ENCODE measurements at regions not wholly inside any gene's neighbourhood (a gene's known extent, or its start where the extent isn't known, plus 50 kb on each side); places are given as distances from the start of the nearest gene placed in this dataset.

DNA sequence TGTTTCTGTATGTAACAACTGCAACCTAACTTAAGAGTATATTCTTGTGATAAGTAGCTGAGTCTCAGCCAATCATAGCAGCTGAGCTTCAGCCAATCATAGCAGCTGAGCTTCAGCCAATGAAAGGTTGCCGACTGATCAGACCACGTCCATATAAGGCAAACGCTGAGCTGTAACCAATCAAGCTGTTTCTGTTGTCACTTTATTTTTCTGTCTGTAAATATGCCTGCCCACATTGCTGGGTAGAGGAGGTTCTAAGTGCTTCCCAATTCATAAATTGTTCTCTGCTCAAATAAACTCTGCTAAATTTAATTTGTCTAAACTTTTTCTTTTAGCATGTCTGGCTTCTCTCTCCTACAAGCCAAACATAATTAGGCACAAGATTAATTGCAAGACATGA is 231.5 kb upstream of the TCF4 start:
- no peak for DNase-seq

DNA sequence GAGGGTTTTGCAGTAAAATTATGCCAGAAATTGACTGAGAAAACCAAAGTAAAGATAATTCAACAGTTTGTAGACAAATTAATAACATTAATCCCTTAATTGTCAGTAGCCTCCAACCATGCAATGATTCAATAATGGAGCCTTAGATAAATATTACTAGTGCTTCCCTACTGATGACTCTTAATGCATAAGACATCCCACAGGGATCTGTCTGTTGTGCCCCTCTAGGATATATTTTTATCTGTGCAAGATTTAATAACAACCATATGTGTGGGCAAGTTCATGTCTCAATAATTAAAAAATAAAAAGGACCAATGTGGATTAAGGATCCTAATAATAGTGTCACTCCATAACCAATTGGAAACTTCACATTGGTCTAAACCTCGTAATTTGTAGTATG is 230.3 kb upstream of the TCF4 start:
- DNase-seq: no peak

DNA sequence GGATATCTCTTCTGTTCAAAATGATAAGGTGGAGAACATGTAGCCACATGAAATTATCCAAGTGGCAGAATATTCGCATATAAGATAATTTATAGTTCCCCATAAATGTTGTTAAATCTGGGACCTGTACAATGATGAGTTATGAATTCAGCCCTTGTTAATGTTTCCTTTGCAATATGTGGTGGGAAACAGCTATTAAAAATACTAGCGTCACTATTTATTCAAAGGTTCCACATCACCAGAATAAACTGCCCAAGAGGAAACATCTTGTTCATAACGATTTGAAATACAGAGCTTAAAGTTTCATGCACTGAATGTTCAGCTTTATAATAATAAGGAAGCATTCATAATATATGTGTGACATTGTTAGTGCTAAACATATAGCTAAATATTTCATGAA is 223.9 kb upstream of the TCF4 start:
- no peak for DNase-seq

DNA sequence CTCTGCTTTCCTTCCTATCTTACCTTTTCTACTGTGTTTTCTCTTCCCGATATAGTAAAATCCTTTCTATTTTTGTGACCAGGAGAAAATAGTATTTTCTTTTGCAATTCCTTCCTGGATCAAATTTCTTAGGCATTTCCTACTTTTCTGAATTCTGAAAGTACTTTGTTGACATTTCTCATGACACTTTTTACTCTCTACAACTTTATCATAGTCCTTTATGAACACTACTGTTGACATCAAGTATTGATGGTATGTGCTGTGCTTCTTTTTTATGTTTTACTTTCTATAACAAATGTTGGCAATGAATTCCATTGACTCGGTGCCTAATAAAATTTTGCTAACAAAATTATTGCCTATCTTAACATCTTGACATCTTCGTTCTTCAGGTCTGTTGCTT is 217.7 kb upstream of the TCF4 start:
- DNase-seq: no peak

DNA sequence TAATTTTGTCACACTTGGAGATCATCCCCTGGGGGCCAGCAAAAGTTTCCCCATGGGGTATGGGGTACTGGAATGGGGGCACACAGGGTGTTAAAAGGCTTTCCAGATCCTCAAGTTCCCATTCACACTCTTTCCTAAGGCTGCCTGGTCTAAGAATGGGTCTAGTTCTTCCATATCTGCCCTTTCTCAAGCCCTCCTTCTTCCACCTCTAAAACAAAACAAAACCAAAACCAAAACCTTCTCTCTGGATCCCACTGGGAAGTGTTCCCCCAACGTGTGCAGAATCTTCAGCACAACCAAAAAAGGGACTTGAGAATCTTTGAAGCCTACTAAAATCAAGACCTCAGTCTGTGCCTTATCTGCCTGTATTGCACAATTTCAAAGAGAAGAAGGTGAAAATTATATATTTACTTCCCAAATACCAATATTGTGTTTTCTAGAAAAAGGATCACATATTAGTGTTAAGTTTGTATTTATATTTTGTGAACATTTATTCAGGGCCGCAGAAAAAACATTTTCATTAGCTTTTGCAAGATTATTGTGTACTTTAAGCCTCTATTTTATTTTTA is 207.2 kb upstream of the TCF4 start:
- DNase-seq: no peak

DNA sequence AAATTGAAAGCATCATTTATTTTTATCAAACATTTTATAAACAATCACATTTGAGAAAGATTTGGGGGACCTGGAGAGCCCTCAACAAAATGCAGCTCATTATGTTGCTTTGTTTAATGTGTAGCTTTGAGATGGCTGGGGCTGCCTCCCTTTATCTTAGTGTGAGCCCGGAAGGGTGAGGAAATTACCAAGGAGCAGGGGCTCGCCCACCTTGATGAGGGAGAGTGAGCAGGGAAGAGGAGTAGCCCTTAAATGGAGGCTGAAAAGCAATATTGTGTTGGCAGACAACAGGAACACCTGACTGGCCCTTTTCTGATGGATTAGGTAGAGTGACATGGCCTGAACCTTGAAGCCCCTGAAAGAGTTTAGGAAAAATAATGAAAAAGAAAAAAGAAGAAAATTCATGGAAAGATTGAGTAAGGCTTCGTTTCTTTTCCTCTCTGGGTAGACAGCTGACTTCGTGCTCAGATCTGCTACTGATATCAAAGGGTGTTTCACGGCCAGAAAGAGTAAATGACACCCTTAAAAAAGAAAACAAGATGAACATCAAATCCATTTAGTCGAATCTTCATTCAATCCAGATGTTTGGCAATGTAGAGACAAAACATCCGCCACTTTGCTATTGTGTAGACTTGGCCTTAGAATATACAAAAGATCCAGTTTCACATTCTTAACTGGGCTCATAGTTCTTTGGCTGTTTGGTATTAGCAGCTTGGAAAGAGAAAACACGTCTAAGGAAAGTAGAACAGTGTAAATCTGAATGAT is 206.5 kb upstream of the TCF4 start:
- no peak for DNase-seq

DNA sequence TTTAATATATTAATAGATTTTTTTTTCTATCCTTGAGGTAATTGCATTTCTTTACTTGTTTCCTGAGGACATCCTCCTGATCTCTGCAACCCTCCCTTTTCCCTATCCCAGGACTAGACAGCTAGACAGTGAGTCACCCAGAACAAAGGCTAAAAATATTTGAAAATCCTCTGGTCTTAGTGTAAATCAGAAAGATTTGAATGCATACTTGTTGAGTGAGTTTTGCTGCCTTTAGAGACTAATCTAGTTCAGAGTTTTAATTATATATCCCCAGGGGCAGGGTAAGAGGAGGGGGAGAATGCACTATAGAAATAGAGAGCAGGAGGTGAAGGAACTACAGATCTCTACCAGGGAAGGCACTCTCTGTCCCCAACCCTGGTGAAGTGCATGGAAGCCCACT is 202.3 kb upstream of the TCF4 start:
- DNase-seq: no peak

DNA sequence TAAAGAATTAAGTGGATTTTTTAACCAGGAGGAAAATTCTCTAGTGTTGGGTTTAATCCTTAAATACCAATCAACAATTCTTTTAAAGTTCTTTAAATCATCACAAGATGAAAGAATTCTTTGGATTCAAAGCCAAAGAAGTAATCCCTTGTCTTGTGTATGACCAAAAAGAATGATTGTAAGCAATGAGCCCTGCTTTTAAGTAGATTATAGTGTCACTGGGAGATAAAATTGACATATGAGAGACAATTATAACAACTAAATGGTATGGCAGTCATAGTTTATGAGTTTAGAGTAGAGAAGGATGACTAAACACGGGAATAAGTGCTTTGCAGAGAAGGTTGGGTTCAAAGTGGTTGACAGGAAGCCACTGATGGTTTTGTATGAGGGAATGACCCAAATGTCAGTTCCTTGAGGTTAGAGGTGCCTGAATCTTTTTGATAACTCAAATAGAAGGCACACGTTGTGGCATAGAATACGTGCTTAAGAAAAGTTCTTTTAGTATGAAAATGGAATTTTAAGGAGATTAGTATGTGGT is 199.6 kb upstream of the TCF4 start:
- DNase-seq: no peak

DNA sequence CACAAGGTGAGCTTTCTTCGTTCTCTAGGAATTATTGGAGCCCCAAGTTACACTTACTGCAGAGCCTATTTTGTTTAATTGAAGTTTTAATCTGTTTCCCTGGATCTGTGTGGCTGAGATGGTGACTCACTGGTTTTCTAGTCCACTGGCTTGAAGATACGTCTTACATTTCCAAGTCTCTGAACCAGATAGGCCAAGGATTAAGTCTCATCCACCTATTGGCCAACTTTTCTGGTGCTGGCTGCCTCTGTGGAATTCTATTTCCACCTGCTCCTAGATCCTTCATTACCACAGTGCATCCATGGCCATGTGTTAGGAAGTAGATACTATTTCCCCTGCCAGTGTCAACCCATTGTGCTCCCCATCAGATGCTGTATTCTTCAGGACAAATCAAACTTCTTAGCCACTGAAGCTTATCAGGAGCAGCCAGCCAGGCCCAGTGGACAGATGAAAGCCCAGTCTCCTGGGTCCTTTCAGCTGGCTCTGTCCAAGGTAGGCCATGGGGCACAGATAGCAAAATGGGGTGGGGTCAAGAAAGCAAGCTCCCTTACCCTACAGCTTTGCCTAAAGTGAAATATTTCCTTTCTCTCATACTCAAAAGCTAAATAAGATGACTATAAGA is 198.8 kb upstream of the TCF4 start:
- no peak for DNase-seq

DNA sequence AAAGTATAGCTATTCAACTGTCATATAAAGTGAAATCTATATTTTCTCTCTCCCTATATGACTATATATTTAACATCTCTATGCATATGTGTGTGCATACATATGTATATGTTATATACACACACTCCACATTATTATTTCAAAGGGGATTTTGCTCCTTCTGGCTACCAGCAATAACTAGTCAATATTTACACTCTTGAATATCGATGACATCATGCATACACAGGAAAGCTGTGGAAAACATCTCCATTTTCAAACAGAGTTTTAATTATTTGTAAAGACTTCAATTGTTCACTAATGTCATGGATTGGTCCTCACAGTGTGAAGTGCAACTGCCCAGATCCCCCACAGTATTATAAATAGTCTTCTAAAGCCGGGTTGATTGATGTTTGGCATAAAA is 195.9 kb upstream of the TCF4 start:
- DNase-seq: no peak

DNA sequence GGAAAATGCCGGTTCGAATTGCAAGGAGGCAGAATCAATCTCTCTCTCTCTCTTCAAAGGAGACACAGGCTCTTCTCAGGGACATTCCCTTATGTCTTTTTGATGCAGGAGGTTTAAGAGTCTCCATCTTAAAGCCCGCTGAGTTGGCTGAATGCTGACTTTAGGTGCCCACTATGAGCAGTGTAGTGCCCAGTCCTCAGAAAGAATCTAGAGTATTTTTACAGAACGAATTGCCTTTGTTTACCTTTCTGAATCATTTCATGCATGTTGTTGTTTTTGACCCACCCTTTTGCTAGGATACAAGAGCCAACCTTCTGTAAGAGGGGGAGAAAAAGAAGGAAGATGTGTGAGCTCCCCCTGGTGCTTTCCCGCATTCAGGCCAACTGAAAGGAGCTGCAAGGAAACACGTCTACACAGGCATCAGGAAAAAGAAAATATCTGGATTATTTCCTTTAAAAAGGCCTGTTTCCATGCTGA is 193.5 kb upstream of the TCF4 start:
- DNase-seq: no peak

DNA sequence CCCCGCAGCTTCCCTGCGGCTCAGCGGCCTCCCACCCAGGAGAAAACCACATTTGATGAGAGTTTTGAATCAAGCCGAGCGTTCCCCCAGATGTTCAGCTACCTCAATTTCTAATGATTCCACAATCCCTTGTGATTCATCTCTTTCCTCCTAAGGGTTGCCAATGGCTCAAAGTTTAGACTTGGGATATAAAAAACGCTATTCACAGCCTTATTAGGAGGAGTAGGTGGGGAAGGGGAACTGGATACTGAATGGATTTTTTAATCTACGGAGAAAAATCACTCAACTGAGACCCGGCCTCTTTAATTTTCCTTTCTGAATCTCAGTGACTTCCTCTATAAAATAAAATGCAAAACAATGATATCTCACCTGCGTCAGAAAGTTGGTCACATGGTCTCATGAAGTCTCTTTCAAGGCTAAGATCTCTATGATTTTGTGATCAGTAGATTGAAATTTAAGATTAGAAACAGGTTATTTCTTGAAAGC is 192.6 kb upstream of the TCF4 start:
- no peak for DNase-seq

DNA sequence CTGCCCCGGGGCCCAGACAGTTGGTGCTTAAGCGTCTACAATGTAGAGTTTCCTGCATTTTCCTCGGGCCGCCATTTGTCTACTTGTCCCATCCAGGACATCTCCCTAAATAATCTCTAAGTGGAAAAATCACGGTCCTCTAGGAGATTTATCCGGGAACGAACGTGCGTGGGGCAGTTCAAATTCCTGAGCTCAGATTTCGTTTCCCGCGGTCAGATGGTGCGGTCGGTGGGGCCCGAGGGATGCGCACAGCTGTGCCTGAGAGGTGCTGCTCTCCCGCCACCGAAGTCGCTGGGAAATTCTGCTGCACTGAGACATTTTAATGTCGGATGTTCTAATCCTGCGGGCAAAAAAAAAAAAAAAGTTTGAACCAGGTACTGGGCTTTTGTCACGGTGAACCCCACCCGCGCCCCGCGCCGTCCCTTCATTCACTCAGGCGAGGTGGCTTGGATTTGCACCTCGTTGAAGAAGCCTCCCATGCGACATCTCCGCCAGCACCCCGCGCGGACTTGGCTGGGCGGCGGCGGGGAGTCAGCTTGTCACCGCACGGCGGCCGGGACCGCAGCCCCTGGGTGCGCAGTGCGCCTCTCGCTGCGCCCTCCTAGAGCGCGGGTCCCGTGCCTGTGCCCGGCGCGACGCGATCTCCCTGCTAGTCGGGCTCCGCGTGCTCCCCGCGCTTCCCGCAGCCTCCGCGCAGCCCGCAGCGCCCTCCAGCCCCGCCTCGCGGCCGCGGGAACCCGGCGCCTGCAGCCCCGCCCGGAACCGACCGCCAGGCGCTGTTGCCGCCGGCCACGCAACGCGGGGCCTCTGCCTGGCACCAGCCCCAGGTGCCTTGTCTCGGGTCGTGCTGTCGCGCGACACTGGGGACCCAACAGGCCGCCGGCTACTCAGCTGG is 191.9 kb upstream of the TCF4 start:
- peak in 1 of 2 donors; percentile 19 for DNase-seq

DNA sequence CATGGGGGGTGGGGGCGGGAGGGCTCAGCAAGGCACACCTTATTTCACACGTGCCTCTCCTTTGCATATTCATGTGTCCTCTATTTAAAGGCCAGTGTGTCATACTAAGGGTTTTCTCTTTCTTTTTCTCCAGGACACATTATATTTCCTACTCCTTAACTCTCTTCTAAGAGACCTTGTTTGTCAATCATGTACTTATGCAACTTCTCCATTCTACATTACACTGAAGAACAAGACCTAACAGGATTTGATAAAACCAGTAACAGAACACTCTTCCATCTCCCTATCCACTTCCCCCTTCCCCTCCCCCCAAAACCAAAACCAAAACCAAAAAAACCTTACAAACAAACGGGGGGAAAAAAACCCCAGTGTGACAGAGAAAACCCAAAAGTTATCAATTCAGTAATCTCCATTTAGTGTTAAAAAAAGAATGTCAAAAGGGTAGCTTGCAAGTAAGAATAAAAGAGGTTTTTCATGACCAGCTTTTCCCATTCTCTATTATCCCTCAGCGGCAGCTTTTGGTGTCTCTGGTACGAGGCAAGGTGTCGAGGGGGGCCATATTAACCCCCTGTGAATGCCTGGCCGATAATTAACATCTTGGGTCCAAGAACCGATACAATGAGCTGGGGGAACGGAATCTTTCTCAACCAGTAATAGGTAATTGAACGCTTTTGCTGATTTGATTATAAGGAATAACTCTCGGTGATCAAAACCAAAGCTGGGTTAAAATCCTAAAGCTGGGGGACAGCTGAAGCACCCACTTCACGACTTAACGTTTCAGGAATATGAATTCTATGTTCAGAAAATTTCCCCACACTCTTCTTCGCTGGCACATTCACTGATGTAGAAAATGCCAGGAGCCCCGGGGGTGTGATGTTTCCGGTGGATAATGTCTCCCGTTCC is 191.0 kb upstream of the TCF4 start:
- peak; percentile 15 to 27 for DNase-seq

DNA sequence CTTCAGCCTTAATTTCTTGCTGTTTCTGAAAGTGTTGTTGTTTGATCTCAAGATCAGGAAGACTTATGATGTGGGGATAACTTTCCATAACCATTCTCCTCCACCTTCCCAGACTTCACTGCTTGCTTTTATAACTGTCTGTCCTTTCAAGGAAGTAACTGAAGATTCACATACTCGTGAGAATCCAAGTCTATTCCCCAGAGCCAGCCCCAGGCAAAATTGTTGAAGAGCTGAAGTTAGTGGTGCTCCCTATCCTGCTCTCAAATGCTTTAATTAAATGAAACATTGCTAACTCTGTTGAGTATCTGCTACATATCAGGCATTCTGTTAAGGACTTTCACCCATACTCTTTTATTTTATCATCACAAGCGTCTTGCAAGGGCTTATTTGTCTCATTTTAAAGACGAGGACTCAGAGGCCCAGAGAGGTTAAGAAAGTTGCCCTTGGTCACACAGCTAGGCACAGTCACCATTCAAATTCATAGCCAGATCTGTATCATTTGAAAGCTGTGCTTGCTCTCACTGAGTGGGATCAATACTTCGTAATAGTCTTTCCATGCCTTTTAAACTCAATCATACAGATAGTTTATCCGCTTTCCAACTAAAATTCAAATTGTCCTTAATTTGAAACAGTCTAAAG is 189.8 kb upstream of the TCF4 start:
- DNase-seq: no peak

DNA sequence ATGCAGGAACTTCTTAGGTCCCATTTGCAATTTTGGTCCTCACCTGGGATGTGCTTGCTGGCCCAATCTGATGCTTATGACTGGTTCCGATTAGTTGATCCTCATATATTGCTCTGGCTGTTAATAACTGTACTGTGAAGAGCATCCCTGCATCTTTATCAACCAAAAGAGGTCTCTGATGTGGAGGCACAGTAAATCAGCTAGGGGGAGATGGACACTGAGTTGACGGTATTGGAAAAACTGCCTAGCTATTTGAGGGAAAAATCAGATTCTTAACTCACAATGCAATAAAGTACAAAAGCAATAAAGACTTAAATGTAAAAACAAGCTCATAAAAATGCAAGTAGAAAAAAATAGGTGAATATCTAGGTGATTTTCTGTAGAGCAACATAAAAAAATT is 188.0 kb upstream of the TCF4 start:
- DNase-seq: no peak

DNA sequence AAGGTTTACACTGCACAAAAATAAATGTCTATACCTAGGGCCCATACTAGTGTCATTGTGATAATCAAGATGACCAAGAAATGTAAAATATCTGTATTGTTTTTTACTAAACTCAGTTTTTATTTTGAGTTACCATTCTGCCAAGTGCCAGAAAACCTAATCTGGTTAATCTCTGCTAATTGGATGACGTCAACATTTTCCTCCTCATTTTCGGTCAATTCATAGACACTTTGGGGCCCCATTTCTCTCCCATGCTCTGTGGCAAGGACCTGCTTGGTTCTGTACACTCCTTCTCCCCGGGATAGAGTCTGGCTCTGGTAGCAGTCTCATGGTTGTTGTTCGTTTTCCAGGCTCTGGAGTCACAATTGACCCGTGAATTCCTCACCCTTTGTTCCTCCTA is 186.5 kb upstream of the TCF4 start:
- no peak for DNase-seq

DNA sequence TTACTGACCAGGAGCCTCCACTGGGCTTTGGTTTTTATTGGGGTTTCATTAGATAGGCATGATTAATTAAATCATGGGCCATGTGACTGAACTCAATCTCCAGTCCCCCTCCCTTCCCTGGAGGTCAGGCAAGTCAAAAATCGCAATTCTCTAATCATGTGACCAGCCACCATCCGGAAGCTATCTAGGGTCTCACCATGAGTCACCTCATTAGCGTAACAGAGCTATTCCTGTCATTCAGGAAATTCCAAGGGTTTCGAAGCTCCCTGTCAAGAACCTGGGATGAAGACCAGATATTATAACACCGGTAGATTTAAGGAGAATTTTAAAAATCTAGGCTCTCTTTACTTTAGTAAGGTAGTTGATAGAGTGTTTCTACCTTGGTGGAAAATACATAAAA is 180.3 kb upstream of the TCF4 start:
- no peak for DNase-seq

DNA sequence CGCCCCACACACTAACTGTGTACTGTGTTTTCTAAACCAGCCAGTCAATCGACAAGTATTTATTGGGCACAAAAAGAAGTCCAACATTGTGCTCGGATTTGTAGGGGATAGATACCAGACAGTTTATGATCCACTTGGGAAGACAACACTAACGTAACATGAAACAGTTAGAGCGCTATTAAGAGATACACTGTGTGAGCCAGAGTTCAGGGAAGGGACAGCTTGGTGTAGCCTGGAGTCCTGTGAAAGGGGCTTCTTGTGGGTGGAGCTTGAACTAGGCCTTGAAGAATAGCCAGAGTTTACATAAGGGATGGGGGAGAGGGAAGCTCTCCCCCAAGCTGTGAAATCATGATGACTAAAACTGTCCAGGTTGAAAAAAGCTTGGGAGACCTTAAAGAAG is 176.4 kb upstream of the TCF4 start:
- no peak for DNase-seq

DNA sequence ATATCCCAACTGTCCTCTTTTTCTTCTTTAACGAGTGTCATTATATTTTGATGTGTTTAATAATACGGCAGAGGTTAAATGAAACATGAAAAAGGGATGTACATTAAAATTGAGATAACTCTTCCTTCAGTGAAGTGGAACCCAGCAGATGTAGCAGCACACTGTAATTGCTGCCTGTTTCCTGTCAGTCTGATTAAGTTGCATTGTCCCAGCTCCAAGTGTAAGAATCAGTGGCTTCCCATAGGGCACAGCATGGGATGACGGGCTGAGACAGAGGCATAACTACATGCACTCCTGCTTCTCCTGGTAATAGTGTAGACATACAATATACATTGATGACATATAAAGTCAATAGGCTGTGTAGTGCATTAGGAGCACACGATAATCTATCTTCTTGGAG is 175.8 kb upstream of the TCF4 start:
- no peak for DNase-seq

DNA sequence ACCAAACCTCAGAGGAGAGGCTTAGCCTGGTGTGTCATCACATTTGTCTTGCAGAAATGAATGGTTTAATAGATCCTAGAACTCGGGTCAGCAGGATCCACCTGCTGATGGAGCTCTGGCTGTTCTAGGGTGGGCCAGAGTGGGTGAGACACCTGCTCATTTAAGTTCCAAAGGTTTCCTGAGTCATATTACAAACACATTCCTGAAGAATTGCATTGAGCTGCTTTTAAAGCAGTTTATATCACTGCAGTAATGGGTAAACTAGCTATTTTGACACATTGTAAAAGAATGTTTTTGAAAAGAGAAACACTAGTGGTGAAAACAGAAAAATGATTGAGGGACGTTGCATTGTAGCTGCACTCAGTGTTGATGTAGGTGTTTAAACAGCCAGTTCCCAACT is 175.3 kb upstream of the TCF4 start:
- DNase-seq: no peak
